AG04450 (cell line): ENCODE measurements at regions not wholly inside any gene's neighbourhood (a gene's known extent, or its start where the extent isn't known, plus 50 kb on each side); places are given as distances from the start of the nearest gene placed in this dataset.

ENCODE experiments used
- CTCF ChIA-PET: fragments of 300-600, 350-600 bp; formaldehyde crosslinking; extraction: SDS; loops from one replicate; lab custom pipeline; 2022; ENCODE audit warnings: antibody characterized with exemption, inconsistent platforms; lab: Charles Lee
- POLR2A ChIA-PET: fragments of 350-600 bp; formaldehyde crosslinking; extraction: SDS; loops from one replicate; lab custom pipeline; 2021; ENCODE audit warnings: antibody characterized with exemption, inconsistent platforms; lab: Yijun Ruan, JAX
- DNase-seq: peaks from one replicate; pipeline ENCODE4 v3.0.0-alpha.2; 2011; ENCODE audit warnings: low read depth, low spot score
- H3K27ac ChIP-seq: one replicate; pipeline ENCODE4 v1.5.1; 2012; ENCODE audit warnings: low read depth, low read length, control low read depth
- H3K27me3 ChIP-seq: one replicate; pipeline ENCODE4 v1.6.0; 2012; ENCODE audit warnings: low read length; ENCODE audit not compliant: control insufficient read depth, insufficient read depth
- H3K4me3 ChIP-seq: 2 replicates; pipeline ENCODE4 v1.5.1; 2011; ENCODE audit warnings: mild to moderate bottlenecking, low read depth, low read length, control low read depth
- H3K9me3 ChIP-seq: 2 replicates; pipeline ENCODE4 v1.5.1; 2012; ENCODE audit warnings: low read length; ENCODE audit not compliant: control insufficient read depth, insufficient read depth
- CTCF ChIP-seq: IDR thresholded peaks from 2 replicates; pipeline ENCODE4 v1.5.1; 2011; ENCODE audit warnings: low read depth, low read length, control low read depth, inconsistent platforms

GRCh38 chr20:48069596-48069995 is 284.3 kb upstream of the SULF2 start:
- Histone ChIP-seq H3K9me3 (peaks cover 11% of the 10 kb centered on the region; the same call in 1 of the 2 replicates), H3K27me3 (no peaks in the 10 kb centered on the region), H3K4me3 (no peak overlapping the region), H3K27ac (no peak overlapping the region)
- TF ChIP-seq CTCF: no peak
- DNase-seq: no peak
- POLR2A ChIA-PET: no interaction called here
- CTCF ChIA-PET: no interaction called here

- no peak for DNase-seq
- POLR2A ChIA-PET: no interaction called here
- no peak for TF ChIP-seq CTCF
- Histone ChIP-seq H3K27me3 (no peaks in the 10 kb centered on the region), H3K4me3 (no peak overlapping the region), H3K27ac (no peak overlapping the region), H3K9me3 (peaks cover 11% of the 10 kb centered on the region; the same call in 1 of the 2 replicates)
- CTCF ChIA-PET: no interaction called here
These were observed 281.6 kb upstream of the SULF2 start for GRCh38 chr20:48066851-48067250.

- Histone ChIP-seq H3K27ac (no peak overlapping the region), H3K27me3 (no peaks in the 10 kb centered on the region), H3K4me3 (no peak overlapping the region), H3K9me3 (peaks cover 11% of the 10 kb centered on the region; the same call in 1 of the 2 replicates)
- no peak for DNase-seq
- CTCF ChIA-PET: no interaction called here
- no peak for TF ChIP-seq CTCF
- POLR2A ChIA-PET: no interaction called here
These were observed 281.0 kb upstream of the SULF2 start for GRCh38 chr20:48066246-48066645.

GRCh38 chr20:48065833-48066232 is 280.6 kb upstream of the SULF2 start:
- ChIA-PET POLR2A (no interaction called here), CTCF (interaction anchor here (0.7 kb wide), 1 partner anchor 32 kb away, joined by 4 read pairs; no protein-coding TSS in a partner anchor)
- peaks cover 11% of the 10 kb centered on the region; the same call in 1 of the 2 replicates for H3K9me3 ChIP-seq
- no peaks in the 10 kb centered on the region for H3K27me3 ChIP-seq
- no peak for DNase-seq
- no peak overlapping the region for H3K4me3 ChIP-seq
- H3K27ac ChIP-seq: no peak overlapping the region
- TF ChIP-seq CTCF: no peak

GRCh38 chr20:48064929-48065328 is 279.6 kb upstream of the SULF2 start:
- DNase-seq: no peak
- no peak for TF ChIP-seq CTCF
- Histone ChIP-seq H3K9me3 (peaks cover 18% of the 10 kb centered on the region; the same call in 1 of the 2 replicates), H3K27ac (no peak overlapping the region), H3K27me3 (no peaks in the 10 kb centered on the region), H3K4me3 (no peak overlapping the region)
- ChIA-PET POLR2A (no interaction called here), CTCF (no interaction called here)
